K562 (cell line): ENCODE measurements at regions not wholly inside any gene's neighbourhood (a gene's known extent, or its start where the extent isn't known, plus 50 kb on each side); places are given as distances from the start of the nearest gene placed in this dataset.

ENCODE experiments used
- ATAC-seq: fragments of 200-7000 bp; cut with Tn5 transposase; 3 replicates; pipeline ENCODE4 v1.9.1; 2020; ENCODE audit warnings: moderate library complexity
- BruUV-seq: library from RNA; stranded (reverse); fragments of 400-500 nt; replicated peaks from 2 replicates; lab custom pipeline; 2021; lab: Mats Ljungman, UMichigan
- CTCF ChIA-PET: fragments of 300-600 bp; formaldehyde crosslinking; extraction: SDS; loops from one replicate; lab custom pipeline; 2021; ENCODE audit warnings: low intra/inter-chr PET ratio; lab: Yijun Ruan, JAX
- POLR2A ChIA-PET: fragments of 300-600, 350-650 bp; sonication (Branson Sonifier 250); formaldehyde crosslinking; extraction: SDS; loops from one replicate; lab custom pipeline; 2021; ENCODE audit warnings: antibody characterized with exemption, inconsistent platforms; lab: Yijun Ruan, JAX
- DNase-seq, 4 experiments: peaks; one replicate each; pipeline versions ENCODE4 v3.0.0 to v3.0.0-alpha.2; 2011 to 2018; ENCODE audit warnings: low spot score in 3 of 4, mixed read lengths in 3 of 4; ENCODE audit errors: extremely low read depth in 1 of 4
- FAIRE-seq: peaks from 2 replicates; lab custom pipeline; 2011; peaks lifted over from hg19 to GRCh38; lab: Jason Lieb, UNC
- H2AFZ ChIP-seq: 2 replicates; pipeline ENCODE4 v1.6.0; 2011; ENCODE audit warnings: low read depth, low read length, control low read depth, inconsistent platforms
- H3K27ac ChIP-seq: fragments of 200-600 bp; 3 replicates; pipeline ENCODE4 v1.8.0; 2011; ENCODE audit warnings: low read depth, mild to moderate bottlenecking, control low read depth, inconsistent platforms, low read length, moderate library complexity, mixed read lengths; ENCODE audit errors: extremely low read depth
- H3K27me3 ChIP-seq, 2 experiments: fragments of 300-600 bp in 1 of 2; 2 replicates in 1 of 2; 3 replicates in 1 of 2; pipeline versions ENCODE4 v1.6.0 to v1.8.0; 2011; ENCODE audit warnings: inconsistent platforms in 2 of 2, low read length in 2 of 2, mild to moderate bottlenecking in 1 of 2, mixed read lengths in 1 of 2, moderate library complexity in 1 of 2; ENCODE audit not compliant: control insufficient read depth in 2 of 2, insufficient read depth in 2 of 2
- H3K36me3 ChIP-seq: fragments of 300-600 bp; 3 replicates; pipeline ENCODE4 v1.8.0; 2011; ENCODE audit warnings: mild to moderate bottlenecking, low read length, inconsistent platforms; ENCODE audit not compliant: control insufficient read depth, insufficient read depth
- H3K4me1 ChIP-seq, 2 experiments: fragments of 200-600 bp in 1 of 2; replicated peaks in 1 of 2; 2 replicates in 1 of 2; 3 replicates in 1 of 2; pipeline versions ENCODE4 v1.5.1 to v1.8.0; 2011; ENCODE audit warnings: inconsistent platforms in 2 of 2, low read length in 2 of 2, mild to moderate bottlenecking in 1 of 2, mixed read lengths in 1 of 2, moderate library complexity in 1 of 2; ENCODE audit not compliant: control insufficient read depth in 2 of 2, insufficient read depth in 2 of 2
- H3K4me2 ChIP-seq: 2 replicates; pipeline ENCODE4 v1.6.1; 2011; ENCODE audit warnings: low read length, control low read depth, inconsistent platforms, mixed read lengths; ENCODE audit not compliant: insufficient read depth
- H3K4me3 ChIP-seq: fragments of 200-600 bp; sonication (generic), shearing (Covaris generic); 2 replicates; pipeline ENCODE4 v1.5.1; 2016; ENCODE audit warnings: control low read depth, inconsistent platforms
- H3K79me2 ChIP-seq: fragments of 200-600 bp; 3 replicates; pipeline ENCODE4 v1.8.0; 2011; ENCODE audit warnings: low read length, inconsistent platforms; ENCODE audit not compliant: control insufficient read depth, insufficient read depth
- H3K9ac ChIP-seq, 2 experiments: 2 replicates each; pipeline versions ENCODE4 v1.6.0 to v1.6.1; 2011; ENCODE audit warnings: low read depth in 2 of 2, low read length in 2 of 2, control low read depth in 1 of 2, inconsistent platforms in 1 of 2, mild to moderate bottlenecking in 1 of 2, mixed read lengths in 1 of 2; ENCODE audit not compliant: insufficient read depth in 1 of 2
- H3K9me1 ChIP-seq: one replicate; pipeline ENCODE4 v1.6.0; 2011; ENCODE audit warnings: inconsistent platforms, mild to moderate bottlenecking, low read length, moderate library complexity; ENCODE audit not compliant: control insufficient read depth, insufficient read depth
- H3K9me3 ChIP-seq: replicated peaks from 2 replicates; pipeline ENCODE4 v1.5.1; 2011; ENCODE audit warnings: low read depth, low read length, inconsistent platforms; ENCODE audit not compliant: control insufficient read depth, insufficient read depth
- H4K20me1 ChIP-seq: replicated peaks from 2 replicates; pipeline ENCODE4 v1.6.1; 2011; ENCODE audit warnings: low read length, inconsistent platforms, mixed read lengths; ENCODE audit not compliant: control insufficient read depth, insufficient read depth
- ASH1L ChIP-seq: fragments of 450-650 bp; IDR thresholded peaks from 2 replicates; pipeline ENCODE4 v1.6.1; 2018; ENCODE audit warnings: borderline replicate concordance, mild to moderate bottlenecking, low read depth; ENCODE audit not compliant: partially characterized antibody
- BDP1 ChIP-seq: IDR thresholded peaks from 3 replicates; pipeline ENCODE4 v1.6.1; 2011; ENCODE audit not compliant: insufficient read length, insufficient read depth
- CEBPB ChIP-seq: fragments of 450-650 bp; IDR thresholded peaks from 2 replicates; pipeline ENCODE4 v1.6.1; 2016; ENCODE audit warnings: missing genetic modification characterization, missing compliant biosample characterization
- NFYB ChIP-seq: IDR thresholded peaks from 2 replicates; pipeline ENCODE4 v1.6.1; 2011; ENCODE audit warnings: mild to moderate bottlenecking, moderate library complexity; ENCODE audit not compliant: insufficient read length; ENCODE audit errors: extremely low read depth
- NUFIP1 ChIP-seq: fragments of 450-650 bp; IDR thresholded peaks from 2 replicates; pipeline ENCODE4 v1.6.1; 2018; ENCODE audit not compliant: partially characterized antibody
- RFX1 ChIP-seq: fragments of 450-650 bp; IDR thresholded peaks from 2 replicates; pipeline ENCODE4 v1.6.1; 2016; ENCODE audit warnings: mild to moderate bottlenecking, moderate library complexity
- ZNF561 ChIP-seq: fragments of 450-650 bp; formaldehyde crosslinking; conservative IDR thresholded peaks from 2 replicates; pipeline ENCODE4 v1.4.0; 2020; ENCODE audit warnings: mild to moderate bottlenecking, moderate library complexity
- in situ Hi-C: fragments of 300-500 bp; cut with MboI; formaldehyde crosslinking; loops from 4 replicates; pipeline ENCODE4 v1.15.0; 2018; ENCODE audit warnings: inconsistent platforms, mixed read lengths
- intact Hi-C: fragments of 100-400 bp; cut with micrococcal nuclease; formaldehyde crosslinking; loops from 2 replicates; pipeline ENCODE4 v1.14.2; 2022
- TF ChIP-seq, protein P1 (sequence below), 2 experiments: fragments of 450-650 bp; IDR thresholded peaks; 2 replicates each; pipeline ENCODE4 v1.6.1; 2016; ENCODE audit warnings: mild to moderate bottlenecking in 2 of 2, borderline replicate concordance in 1 of 2, low read depth in 1 of 2, moderate library complexity in 1 of 2
- TF ChIP-seq, protein P2 (sequence below): IDR thresholded peaks from 3 replicates; pipeline ENCODE4 v1.6.1; 2011; ENCODE audit warnings: borderline replicate concordance, mild to moderate bottlenecking, moderate library complexity; ENCODE audit not compliant: insufficient read length; ENCODE audit errors: extremely low read depth

DNA sequence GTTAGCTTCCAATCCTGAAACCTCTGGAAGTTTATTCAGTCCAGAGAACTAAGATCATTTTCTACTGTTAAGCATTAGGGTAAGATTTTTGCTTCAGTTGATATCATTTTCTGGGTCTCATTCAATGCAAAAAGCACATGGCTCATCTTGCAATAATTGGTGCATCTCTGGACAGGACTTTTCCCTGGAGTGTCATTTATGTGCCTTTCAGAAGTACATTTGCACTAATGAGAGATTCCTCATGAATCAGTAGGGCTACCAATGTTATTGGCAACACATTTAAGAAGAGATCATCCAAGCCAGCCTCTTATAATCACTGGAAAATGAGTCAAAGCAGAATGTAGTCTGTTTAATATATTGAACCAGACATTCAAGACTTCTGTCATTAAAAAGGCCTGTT is 224.2 kb upstream of the CHRNA7 start:
- ATAC-seq: no peak

More for the DNA sequence above, 224.2 kb upstream of the CHRNA7 start:
- Histone ChIP-seq H3K27ac (no peak overlapping the region), H3K4me1 (no peaks in the 10 kb centered on the region), H3K27me3 (no peaks in the 10 kb centered on the region), H3K9ac (no peak overlapping the region), H3K9me3 (no peaks in the 10 kb centered on the region), H2AFZ (no peak overlapping the region), H3K36me3 (no peaks in the 10 kb centered on the region), H4K20me1 (no peaks in the 10 kb centered on the region; the same call in 1 of the 2 replicates), H3K4me2 (no peak overlapping the region), H3K9me1 (no peaks in the 10 kb centered on the region)
- CTCF ChIA-PET: no interaction called here
- POLR2A ChIA-PET: no interaction called here
- DNase-seq: no peak
- no TSS peak for BruUV-seq
- intact Hi-C loops: no loop called here
- in situ Hi-C loops: no loop called here
- no peak for FAIRE-seq
- TF ChIP-seq NUFIP1: no peak
- TF ChIP-seq RFX1: no peak
- TF ChIP-seq, protein P1, sequence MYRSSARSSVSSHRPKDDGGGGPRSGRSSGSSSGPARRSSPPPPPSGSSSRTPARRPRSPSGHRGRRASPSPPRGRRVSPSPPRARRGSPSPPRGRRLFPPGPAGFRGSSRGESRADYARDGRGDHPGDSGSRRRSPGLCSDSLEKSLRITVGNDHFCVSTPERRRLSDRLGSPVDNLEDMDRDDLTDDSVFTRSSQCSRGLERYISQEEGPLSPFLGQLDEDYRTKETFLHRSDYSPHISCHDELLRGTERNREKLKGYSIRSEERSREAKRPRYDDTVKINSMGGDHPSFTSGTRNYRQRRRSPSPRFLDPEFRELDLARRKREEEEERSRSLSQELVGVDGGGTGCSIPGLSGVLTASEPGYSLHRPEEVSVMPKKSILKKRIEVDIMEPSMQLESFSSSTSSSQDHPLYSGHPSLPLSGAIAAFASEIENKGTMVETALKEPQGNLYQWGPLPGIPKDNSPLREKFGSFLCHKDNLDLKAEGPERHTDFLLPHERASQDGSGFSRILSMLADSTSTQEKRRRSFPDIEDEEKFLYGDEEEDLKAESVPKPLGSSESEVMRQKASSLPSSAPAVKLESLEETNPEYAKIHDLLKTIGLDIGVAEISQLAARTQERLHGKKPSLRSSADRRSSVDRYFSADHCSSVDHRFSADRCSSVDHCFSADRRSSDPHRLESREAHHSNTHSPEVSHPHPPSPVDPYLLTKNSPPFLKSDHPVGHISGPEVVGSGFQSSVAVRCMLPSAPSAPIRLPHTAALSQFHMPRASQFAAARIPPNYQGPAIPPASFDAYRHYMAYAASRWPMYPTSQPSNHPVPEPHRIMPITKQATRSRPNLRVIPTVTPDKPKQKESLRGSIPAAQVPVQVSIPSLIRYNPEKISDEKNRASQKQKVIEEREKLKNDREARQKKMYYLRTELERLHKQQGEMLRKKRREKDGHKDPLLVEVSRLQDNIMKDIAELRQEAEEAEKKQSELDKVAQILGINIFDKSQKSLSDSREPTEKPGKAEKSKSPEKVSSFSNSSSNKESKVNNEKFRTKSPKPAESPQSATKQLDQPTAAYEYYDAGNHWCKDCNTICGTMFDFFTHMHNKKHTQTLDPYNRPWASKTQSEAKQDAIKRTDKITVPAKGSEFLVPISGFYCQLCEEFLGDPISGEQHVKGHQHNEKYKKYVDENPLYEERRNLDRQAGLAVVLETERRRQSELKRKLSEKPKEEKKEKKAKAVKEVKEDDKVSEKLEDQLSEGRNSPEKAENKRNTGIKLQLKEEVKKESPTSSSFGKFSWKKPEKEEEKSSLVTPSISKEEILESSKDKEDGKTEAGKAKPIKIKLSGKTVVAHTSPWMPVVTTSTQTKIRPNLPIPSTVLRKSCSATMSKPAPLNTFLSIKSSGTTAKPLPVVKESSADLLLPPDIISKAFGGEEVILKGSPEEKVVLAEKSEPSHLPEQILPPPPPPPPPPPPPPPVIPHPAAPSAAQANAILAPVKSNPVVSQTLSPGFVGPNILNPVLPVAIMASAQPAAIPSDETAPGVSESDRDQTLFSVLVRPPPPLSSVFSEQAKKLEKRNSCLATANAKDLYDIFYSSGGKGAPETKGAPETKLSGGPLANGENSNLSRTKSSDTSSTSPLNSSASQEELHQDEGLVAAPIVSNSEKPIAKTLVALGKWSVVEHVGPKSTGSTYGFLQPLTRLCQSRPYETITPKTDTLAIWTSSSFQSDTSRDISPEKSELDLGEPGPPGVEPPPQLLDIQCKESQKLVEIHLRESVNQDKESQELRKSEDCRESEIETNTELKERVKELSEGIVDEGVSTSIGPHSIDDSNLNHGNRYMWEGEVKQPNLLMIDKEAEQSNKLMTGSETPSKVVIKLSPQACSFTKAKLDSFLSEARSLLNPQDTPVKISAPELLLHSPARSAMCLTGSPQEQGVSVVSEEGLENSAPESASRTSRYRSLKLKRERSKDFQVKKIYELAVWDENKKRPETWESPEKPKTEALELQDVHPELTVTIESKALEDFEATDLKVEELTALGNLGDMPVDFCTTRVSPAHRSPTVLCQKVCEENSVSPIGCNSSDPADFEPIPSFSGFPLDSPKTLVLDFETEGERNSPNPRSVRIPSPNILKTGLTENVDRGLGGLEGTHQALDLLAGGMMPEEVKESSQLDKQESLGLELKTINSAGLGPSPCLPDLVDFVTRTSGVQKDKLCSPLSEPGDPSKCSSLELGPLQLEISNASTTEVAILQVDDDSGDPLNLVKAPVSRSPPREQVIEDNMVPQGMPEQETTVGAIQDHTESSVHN (IDR thresholded peaks at IDR 0.05; ENCODE audit: borderline replicate concordance in 1 of 2, low read depth in 1 of 2): no peak
- TF ChIP-seq ASH1L: no peak
- TF ChIP-seq NFYB: no peak
- no peak for TF ChIP-seq CEBPB (tag)
- TF ChIP-seq ZNF561 (CRISPR knock-in tag): no peak
- TF ChIP-seq, protein P2, sequence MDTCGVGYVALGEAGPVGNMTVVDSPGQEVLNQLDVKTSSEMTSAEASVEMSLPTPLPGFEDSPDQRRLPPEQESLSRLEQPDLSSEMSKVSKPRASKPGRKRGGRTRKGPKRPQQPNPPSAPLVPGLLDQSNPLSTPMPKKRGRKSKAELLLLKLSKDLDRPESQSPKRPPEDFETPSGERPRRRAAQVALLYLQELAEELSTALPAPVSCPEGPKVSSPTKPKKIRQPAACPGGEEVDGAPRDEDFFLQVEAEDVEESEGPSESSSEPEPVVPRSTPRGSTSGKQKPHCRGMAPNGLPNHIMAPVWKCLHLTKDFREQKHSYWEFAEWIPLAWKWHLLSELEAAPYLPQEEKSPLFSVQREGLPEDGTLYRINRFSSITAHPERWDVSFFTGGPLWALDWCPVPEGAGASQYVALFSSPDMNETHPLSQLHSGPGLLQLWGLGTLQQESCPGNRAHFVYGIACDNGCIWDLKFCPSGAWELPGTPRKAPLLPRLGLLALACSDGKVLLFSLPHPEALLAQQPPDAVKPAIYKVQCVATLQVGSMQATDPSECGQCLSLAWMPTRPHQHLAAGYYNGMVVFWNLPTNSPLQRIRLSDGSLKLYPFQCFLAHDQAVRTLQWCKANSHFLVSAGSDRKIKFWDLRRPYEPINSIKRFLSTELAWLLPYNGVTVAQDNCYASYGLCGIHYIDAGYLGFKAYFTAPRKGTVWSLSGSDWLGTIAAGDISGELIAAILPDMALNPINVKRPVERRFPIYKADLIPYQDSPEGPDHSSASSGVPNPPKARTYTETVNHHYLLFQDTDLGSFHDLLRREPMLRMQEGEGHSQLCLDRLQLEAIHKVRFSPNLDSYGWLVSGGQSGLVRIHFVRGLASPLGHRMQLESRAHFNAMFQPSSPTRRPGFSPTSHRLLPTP: no peak
- TF ChIP-seq BDP1: no peak
- TF ChIP-seq, all 486 proteins: peak for 0
- Histone ChIP-seq H3K79me2 (no peaks in the 10 kb centered on the region), H3K4me3 (no peak overlapping the region)
